Pancreas (tissue), 10 donors: ENCODE measurements at regions not wholly inside any gene's neighbourhood (a gene's known extent, or its start where the extent isn't known, plus 50 kb on each side); places are given as distances from the start of the nearest gene placed in this dataset.

Experiments
- ATAC-seq, 4 donors: fragments of 200-7000 bp; cut with Tn5 transposase; one replicate each; pipeline versions ENCODE4 v1.8.0 to v1.9.1; 2020; ENCODE audit warnings: mild to moderate bottlenecking in 4 of 4, moderate library complexity in 4 of 4
- DNase-seq, 6 donors: peaks; one replicate each; pipeline ENCODE4 v3.0.0-alpha.2; 2020
- FAIRE-seq: peaks from 2 replicates; lab custom pipeline; 2012; peaks lifted over from hg19 to GRCh38; lab: Jason Lieb, UNC
- H3K27ac ChIP-seq, 4 donors: fragments of 200-600 bp; sonication (generic); 1 replicate in 3 of 4; 2 replicates in 1 of 4; pipeline versions ENCODE4 v1.5.0 to v1.8.0; 2020
- H3K27me3 ChIP-seq, 4 donors: fragments of 200-600 bp; one replicate each; pipeline ENCODE4 v1.8.0; 2021
- H3K36me3 ChIP-seq, 3 donors: fragments of 200-600 bp; sonication (generic) in 1 of 3; one replicate each; pipeline versions ENCODE4 v1.5.0 to v1.8.0; 2020 to 2021
- H3K4me1 ChIP-seq, 3 donors: fragments of 200-600 bp; one replicate each; pipeline ENCODE4 v1.8.0; 2021
- H3K4me3 ChIP-seq, 4 donors: fragments of 200-600 bp; sonication (generic) in 2 of 4; one replicate each; pipeline versions ENCODE4 v1.5.0 to v1.8.0; 2020 to 2021
- H3K9me3 ChIP-seq, 4 donors: fragments of 200-600 bp; one replicate each; pipeline ENCODE4 v1.8.0; 2021
- WGBS, 2 donors: extraction: QIAGEN DNeasy Blood & Tissue Kit; methylation state at CpG; one replicate each; pipeline ENCODE4 v1.1.7; 2013; 5-methylcytosine and 5-hydroxymethylcytosine counted together
- intact Hi-C, 3 donors: fragments of 100-400 bp; cut with DNase I; formaldehyde crosslinking; loops; one replicate each; pipeline versions ENCODE4 v1.11.1 to v1.14.2; 2022
- TF ChIP-seq, protein P1 (sequence below), 4 donors: fragments of 200-600 bp; sonication (generic) in 3 of 4; IDR thresholded peaks; one replicate each; pipeline versions ENCODE4 v1.5.0 to v1.8.0; 2021; ENCODE audit warnings: antibody characterized with exemption in 4 of 4
- donor health status: healthy with polysubstance abuse.
- donor health status: DM: no; HTN: no; CAD: no; lungs with moderate emphysema.
- donor health status: DM: no; HTN: no; CAD: no.
- donor health status: control.
- donor health status: control.
- donor health status: Bipolar disorder and iron deficiency.
- donor health status: DM: yes; HTN: yes; CAD: no.
- donor health status: DM: no; HTN: no; CAD: no.
- donor health status: DM: no; HTN: no; CAD: no.
- donor health status: DM: yes; HTN: yes; CAD: no.

DNA sequence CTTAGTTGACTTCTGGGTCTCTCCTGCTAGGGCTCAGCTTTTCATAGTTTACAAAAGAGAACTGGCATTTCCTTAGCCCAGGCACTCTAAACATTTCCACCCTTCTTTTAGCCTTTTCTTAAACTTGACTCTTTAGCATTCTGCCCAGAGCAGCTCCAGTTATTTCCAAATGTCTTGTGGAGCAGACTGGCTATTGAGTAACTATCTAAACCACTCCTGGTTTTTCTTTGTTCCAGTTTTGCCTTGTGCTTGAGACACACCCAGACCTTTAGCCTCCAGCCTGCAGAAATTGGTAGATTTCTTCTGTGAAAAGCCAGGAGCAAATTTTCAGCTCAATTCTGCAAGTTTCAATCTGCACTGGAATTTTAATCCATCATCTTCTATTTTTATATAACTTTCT lies 1813.1 kb downstream of the OLFM4 start:
- H3K27me3 ChIP-seq = no peaks in the 10 kb centered on the region
- no peak for DNase-seq
- no peak for FAIRE-seq

DNA sequence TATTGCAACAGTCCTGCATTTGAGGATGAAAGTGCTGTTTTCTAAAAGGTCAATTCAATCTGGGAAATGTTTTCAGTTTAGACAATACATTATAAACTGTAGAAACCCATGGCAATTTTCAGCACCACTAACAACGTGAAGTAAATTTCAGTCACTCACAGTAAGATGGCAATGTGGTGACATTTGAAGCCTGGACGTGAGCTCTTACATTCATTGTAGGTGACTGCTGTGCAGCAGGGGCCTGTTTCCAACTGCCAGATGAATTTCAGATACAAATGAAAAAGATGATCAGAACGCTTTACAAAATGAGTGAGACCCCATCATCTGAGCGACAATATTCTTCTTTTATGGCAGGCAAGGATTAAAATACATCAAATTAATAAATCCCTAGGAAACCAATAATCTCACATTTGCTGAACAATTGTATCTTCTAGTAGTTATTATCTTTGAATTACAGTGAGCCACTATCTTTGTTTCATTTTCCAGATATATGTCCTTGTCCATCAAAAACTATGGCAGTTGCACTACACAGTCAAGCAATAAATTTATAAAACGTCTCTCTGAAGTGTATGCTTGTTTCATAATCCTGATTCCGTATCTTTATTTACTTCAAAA lies 1816.8 kb downstream of the OLFM4 start:
- TF ChIP-seq, protein P1, sequence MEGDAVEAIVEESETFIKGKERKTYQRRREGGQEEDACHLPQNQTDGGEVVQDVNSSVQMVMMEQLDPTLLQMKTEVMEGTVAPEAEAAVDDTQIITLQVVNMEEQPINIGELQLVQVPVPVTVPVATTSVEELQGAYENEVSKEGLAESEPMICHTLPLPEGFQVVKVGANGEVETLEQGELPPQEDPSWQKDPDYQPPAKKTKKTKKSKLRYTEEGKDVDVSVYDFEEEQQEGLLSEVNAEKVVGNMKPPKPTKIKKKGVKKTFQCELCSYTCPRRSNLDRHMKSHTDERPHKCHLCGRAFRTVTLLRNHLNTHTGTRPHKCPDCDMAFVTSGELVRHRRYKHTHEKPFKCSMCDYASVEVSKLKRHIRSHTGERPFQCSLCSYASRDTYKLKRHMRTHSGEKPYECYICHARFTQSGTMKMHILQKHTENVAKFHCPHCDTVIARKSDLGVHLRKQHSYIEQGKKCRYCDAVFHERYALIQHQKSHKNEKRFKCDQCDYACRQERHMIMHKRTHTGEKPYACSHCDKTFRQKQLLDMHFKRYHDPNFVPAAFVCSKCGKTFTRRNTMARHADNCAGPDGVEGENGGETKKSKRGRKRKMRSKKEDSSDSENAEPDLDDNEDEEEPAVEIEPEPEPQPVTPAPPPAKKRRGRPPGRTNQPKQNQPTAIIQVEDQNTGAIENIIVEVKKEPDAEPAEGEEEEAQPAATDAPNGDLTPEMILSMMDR (IDR thresholded peaks at IDR 0.05) = no peak
- H3K4me3 ChIP-seq = no peak overlapping the region
- no peaks in the 10 kb centered on the region for H3K9me3 ChIP-seq
- H3K36me3 ChIP-seq = no peaks in the 10 kb centered on the region
- H3K27me3 ChIP-seq = no peaks in the 10 kb centered on the region
- H3K27ac ChIP-seq = no peak overlapping the region
- no peak for ATAC-seq
- no peaks in the 10 kb centered on the region for H3K4me1 ChIP-seq
- intact Hi-C loops = no loop called here
- WGBS, 2 donors = 39 to 41% methylated on average over 6 of the region's 6 CpGs
- DNase-seq = no peak
- no peak for FAIRE-seq

More for the DNA sequence above, 1813.1 kb downstream of the OLFM4 start:
- Histone ChIP-seq H3K27ac (no peak overlapping the region), H3K9me3 (no peaks in the 10 kb centered on the region), H3K4me3 (no peak overlapping the region), H3K36me3 (no peaks in the 10 kb centered on the region), H3K4me1 (no peaks in the 10 kb centered on the region)
- TF ChIP-seq, protein P1 (IDR thresholded peaks at IDR 0.05) = no peak
- no peak for ATAC-seq
- intact Hi-C loops = no loop called here

DNA sequence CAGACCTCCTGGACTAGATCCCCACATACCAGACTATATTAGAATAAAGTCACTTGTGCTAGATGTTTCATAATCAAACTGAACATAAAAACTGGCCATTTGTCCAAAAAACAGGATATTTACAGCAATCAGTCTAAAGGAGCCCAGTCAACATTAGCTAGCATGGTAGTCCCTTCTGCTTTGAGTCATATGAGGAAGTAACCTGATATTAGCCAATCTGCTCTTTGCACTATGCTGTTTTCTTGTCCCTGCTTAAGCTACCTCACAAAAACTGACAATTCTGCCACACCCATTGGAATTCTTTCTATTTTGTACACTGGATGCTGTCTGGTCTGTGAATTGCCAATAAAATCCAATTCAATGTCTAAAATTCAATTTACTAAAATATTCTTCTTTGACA lies 1824.2 kb downstream of the OLFM4 start:
- H3K27ac ChIP-seq = no peak overlapping the region
- intact Hi-C loops = no loop called here
- no peaks in the 10 kb centered on the region for H3K4me1 ChIP-seq
- H3K36me3 ChIP-seq = no peaks in the 10 kb centered on the region
- H3K4me3 ChIP-seq = no peak overlapping the region
- ATAC-seq (no peak), FAIRE-seq (no peak), DNase-seq (no peak)
- no peaks in the 10 kb centered on the region for H3K27me3 ChIP-seq
- H3K9me3 ChIP-seq = no peaks in the 10 kb centered on the region
- TF ChIP-seq, protein P1 (IDR thresholded peaks at IDR 0.05) = no peak

DNA sequence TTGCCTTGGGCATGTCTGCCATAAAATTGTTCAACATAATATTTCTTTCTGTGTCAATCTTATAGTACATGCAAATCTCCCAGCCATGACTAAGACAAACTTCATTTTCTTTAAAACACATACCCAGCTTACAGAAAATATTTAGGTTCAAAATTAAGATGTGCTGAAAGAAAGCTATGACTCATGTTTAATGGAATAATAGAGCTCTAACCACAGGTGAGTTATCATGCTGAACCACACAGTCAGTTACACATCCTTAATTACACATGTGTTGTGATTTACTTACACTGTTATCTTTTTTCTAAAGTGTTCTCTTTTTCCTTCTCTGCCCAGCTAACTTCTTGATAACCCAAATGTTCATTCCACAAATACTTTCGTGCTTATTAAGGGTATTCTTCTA lies 1831.2 kb downstream of the OLFM4 start:
- intact Hi-C loops = no loop called here
- no peak overlapping the region for H3K4me3 ChIP-seq
- 71% methylated on average over 1 of the region's 1 CpG for WGBS, 2 donors
- ATAC-seq (no peak), DNase-seq (no peak), FAIRE-seq (no peak)
- TF ChIP-seq, protein P1 (IDR thresholded peaks at IDR 0.05) = no peak
- H3K4me1 ChIP-seq = no peaks in the 10 kb centered on the region
- H3K9me3 ChIP-seq = no peaks in the 10 kb centered on the region
- H3K27me3 ChIP-seq = no peaks in the 10 kb centered on the region
- H3K36me3 ChIP-seq = no peaks in the 10 kb centered on the region
- H3K27ac ChIP-seq = no peak overlapping the region

DNA sequence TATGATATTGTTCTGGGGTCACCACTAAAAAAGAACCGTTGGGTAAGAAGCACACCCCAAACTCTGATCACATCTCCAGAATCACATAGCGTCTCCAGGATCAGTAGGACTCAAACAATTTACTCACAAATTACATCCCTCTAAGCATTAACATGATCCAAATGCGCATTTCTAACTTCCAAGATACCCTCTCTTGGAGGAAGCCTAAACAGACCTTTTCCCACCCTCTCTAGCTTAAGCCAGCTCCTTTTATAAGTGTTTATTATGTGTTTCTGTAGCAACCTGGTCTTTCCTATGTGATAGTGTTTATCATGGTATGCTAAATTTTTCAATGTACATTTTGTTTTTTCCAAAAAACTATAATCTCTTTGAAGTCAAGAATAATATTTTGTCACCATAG lies 1846.5 kb downstream of the OLFM4 start:
- intact Hi-C loops = no loop called here
- Histone ChIP-seq H3K27ac (no peak overlapping the region), H3K27me3 (no peaks in the 10 kb centered on the region), H3K4me3 (no peak overlapping the region), H3K4me1 (no peaks in the 10 kb centered on the region), H3K9me3 (no peaks in the 10 kb centered on the region), H3K36me3 (no peaks in the 10 kb centered on the region)
- no peak for DNase-seq
- no peak for ATAC-seq
- TF ChIP-seq, protein P1 (IDR thresholded peaks at IDR 0.05) = no peak
- 65 to 79% methylated on average over 3 of the region's 3 CpGs for WGBS, 2 donors
- no peak for FAIRE-seq
